Stomach smooth muscle (tissue), 2 donors: ENCODE measurements at regions not wholly inside any gene's neighbourhood (a gene's known extent, or its start where the extent isn't known, plus 50 kb on each side); places are given as distances from the start of the nearest gene placed in this dataset.

Source experiments
- H3K27ac ChIP-seq: one replicate; pipeline ENCODE4 v1.7.0; 2013; ENCODE audit warnings: mild to moderate bottlenecking, low read length, inconsistent platforms
- H3K27me3 ChIP-seq, 2 donors: one replicate each; pipeline ENCODE4 v1.7.0; 2013; ENCODE audit warnings: low read length in 2 of 2; ENCODE audit not compliant: insufficient read depth in 2 of 2, control insufficient read depth in 1 of 2
- H3K36me3 ChIP-seq, 2 donors: one replicate each; pipeline ENCODE4 v1.7.0; 2013; ENCODE audit warnings: low read length in 2 of 2; ENCODE audit not compliant: control insufficient read depth in 2 of 2, insufficient read depth in 2 of 2
- H3K4me1 ChIP-seq: one replicate; pipeline ENCODE4 v1.7.0; 2013; ENCODE audit warnings: low read length; ENCODE audit not compliant: control insufficient read depth, insufficient read depth
- H3K4me3 ChIP-seq, 2 donors: one replicate each; pipeline ENCODE4 v1.7.0; 2013; ENCODE audit warnings: low read length in 2 of 2
- H3K9ac ChIP-seq, 2 donors: one replicate each; pipeline ENCODE4 v1.7.0; 2013; ENCODE audit warnings: low read length in 2 of 2, mild to moderate bottlenecking in 1 of 2
- H3K9me3 ChIP-seq, 2 donors: one replicate each; pipeline ENCODE4 v1.7.0; 2013; ENCODE audit warnings: low read length in 2 of 2; ENCODE audit not compliant: control insufficient read depth in 2 of 2
- donor health status: healthy.
- donor health status: Pancreatic carcinoma.

DNA sequence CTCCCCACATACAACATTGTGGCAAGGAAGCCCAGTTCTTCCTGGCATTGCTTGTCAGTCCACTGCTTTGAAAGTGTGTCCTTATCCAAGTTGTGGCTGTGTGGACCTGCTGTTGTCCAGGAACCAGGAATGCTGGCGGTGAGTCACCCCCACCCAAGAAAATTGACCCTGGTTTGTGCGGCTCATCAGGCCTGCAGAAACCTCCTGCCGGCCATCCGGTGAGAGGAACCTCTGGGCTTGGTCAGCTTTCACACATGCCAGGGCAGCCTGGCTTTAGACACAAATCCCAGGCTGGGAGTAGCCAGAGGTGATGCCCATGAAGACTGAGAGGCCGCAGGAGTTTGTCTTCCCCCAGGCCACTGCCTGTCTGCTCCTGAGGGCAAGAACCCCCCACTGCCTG, 223.6 kb downstream of the TTLL2 start:
- no peak overlapping the region for H3K4me3 ChIP-seq
- no peaks in the 10 kb centered on the region for H3K27me3 ChIP-seq
- H3K9ac ChIP-seq, result no peak overlapping the region
- no peaks in the 10 kb centered on the region for H3K9me3 ChIP-seq
- no peaks in the 10 kb centered on the region for H3K36me3 ChIP-seq
- peaks cover 19% of the 10 kb centered on the region for H3K4me1 ChIP-seq
- H3K27ac ChIP-seq, result no peak overlapping the region

DNA sequence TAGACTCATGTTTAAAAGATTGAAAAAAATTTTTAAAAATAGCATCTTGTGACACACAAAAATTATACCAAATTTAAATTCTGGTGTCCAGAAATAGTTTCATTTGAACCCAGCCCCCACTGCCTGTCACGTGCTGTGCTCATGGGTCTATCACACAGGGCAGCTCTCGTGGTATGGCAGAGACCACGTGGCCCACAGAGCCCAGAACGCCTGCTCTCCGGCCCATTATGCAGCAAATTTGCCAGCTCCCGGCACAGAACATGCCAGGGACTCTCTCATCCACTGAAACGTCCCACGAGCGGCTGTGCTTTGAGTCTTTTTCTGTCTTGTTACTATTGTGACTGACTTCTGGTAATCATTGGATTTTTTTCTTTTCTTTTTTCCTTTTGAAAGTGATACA, 224.3 kb downstream of the TTLL2 start:
- H3K27me3 ChIP-seq, result no peaks in the 10 kb centered on the region
- H3K4me1 ChIP-seq, result peaks cover 16% of the 10 kb centered on the region
- no peaks in the 10 kb centered on the region for H3K36me3 ChIP-seq
- no peaks in the 10 kb centered on the region for H3K9me3 ChIP-seq
- H3K4me3 ChIP-seq, result no peak overlapping the region
- H3K9ac ChIP-seq, result no peak overlapping the region
- no peak overlapping the region for H3K27ac ChIP-seq

DNA sequence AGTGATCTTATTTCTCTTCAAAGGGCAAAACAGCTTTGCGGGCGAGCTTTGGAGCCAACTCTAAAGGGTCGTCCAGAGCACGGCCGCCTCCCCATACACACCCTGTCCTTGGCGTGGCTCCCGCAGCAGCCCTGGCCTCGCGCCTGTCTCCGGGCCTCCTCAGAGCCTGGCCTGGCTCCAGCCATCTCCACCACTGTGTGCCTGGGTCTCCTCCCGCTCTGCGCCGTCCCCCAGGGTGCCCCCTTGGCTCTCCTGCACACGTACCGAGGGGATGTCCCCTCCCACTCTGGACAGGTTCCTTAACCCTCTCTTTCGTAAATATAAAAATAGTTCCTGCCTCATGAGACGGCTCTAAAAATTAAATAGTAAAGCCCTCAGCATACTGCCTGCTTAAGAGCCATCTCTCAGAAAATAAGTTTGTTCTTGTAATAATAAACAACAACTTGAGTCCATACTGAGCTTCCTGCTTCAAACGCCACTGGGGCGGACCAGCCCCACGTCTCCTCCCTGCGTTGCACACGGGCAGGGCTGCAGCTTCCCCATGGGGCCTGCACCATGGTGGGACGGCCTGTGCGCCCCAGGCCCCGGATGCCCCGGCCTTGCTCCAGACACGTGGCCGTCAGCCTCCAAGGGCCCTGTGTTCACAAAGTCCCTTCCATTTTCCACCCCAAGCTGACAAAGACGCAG, 226.2 kb downstream of the TTLL2 start:
- Histone ChIP-seq H3K27me3 (no peaks in the 10 kb centered on the region), H3K4me3 (peak overlapping the region in 1 of 2 donors; percentile 35), H3K4me1 (peaks cover 15% of the 10 kb centered on the region), H3K9me3 (peaks cover 0 to 8% of the 10 kb centered on the region in 2 donors), H3K27ac (no peak overlapping the region), H3K9ac (no peak overlapping the region), H3K36me3 (no peaks in the 10 kb centered on the region)

DNA sequence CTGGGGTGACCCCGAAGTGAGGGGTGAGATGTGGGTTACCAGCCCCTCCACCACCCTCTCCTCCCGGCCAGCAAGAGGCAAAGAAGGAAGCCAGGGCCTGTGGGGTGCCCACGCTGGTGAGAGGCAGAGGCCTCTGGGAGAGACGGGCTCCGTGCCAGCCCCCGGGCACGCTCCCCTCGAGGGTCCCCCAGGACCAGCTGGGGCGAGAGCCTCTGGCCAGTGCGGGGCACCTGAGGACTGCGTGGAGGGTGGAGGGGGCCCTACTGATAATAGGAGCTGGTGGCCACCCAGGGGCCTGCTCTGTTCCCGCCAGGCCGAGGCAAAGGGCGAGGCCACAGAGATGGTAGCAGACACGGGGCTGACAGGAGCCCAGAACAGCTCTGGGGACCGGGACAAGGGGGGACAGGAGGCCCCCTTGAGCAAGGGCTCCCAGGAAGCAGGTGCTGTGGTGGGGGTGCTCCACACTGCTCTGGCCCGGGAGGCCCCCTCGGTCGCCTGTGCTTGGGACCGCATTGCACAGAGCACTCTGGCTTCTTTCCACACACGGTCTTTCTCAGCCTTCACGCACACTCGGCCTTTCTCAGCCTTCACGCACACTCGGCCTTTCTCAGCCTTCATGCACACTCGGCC, 226.9 kb downstream of the TTLL2 start:
- H3K4me3 ChIP-seq, result no peak overlapping the region
- no peaks in the 10 kb centered on the region for H3K27me3 ChIP-seq
- no peaks in the 10 kb centered on the region for H3K36me3 ChIP-seq
- H3K4me1 ChIP-seq, result peaks cover 15% of the 10 kb centered on the region
- peaks cover 0 to 8% of the 10 kb centered on the region in 2 donors for H3K9me3 ChIP-seq
- no peak overlapping the region for H3K27ac ChIP-seq
- no peak overlapping the region for H3K9ac ChIP-seq

DNA sequence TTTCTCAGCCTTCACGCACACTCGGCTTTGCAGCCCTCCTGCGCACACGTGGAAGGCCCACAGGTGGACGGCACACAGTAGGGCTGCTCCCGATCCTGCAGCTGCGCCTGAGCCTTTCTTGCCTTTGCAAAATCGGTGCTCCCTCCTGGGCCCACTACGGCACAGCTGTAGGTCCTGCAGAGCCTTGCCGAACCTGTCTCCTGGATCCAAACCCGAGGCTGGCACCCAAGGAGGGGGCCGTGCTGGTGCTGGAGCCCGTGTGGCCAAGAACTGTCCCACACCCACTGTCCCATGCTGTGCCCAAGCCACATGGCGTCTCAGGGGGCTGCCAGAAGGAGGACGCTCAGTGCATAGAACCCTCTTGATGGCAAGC, 227.4 kb downstream of the TTLL2 start:
- Histone ChIP-seq H3K4me1 (peaks cover 15% of the 10 kb centered on the region), H3K4me3 (no peak overlapping the region), H3K27me3 (no peaks in the 10 kb centered on the region), H3K27ac (no peak overlapping the region), H3K9ac (no peak overlapping the region), H3K9me3 (peaks cover 0 to 12% of the 10 kb centered on the region in 2 donors), H3K36me3 (no peaks in the 10 kb centered on the region)

DNA sequence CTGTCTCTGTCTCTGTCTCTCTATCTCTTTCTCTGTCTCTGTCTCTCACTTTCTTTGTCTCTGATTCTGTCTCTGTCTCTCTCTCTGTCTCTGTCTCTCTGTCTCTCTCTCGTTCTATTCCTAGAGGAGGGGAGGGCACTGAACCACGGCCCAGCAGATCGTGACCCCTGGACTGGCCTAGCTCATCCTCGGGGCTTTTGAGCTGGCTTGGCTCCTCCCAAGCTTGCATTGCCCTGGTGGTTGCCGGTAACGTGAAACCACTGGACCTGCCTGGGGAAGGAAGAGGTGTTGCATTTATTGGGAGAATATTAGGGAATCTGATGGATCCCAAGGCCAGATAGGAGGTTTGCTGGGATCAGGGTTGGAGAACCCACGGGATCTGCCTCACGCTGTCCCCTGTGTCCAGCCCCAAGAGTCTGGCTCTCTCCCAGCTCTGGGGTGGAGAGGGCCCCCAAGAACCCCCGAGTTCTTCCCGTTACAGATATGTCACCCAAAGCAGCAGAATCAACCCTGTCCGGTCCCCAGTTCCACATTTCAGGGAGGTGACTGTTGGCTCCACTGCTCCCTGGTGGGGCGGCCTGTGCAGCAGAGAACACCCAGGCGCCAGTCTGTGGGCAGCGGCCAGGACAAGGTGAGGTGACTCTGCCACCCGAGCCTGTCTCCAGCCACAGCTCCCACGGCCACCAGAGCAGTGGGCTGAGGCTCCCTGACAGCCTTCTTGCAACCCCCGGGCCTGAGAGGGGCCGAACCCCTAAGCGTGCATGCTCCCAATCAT, 228.3 kb downstream of the TTLL2 start:
- no peak overlapping the region for H3K4me3 ChIP-seq
- no peaks in the 10 kb centered on the region for H3K27me3 ChIP-seq
- H3K9me3 ChIP-seq, result peaks cover 0 to 12% of the 10 kb centered on the region in 2 donors
- H3K9ac ChIP-seq, result no peak overlapping the region
- peaks cover 15% of the 10 kb centered on the region for H3K4me1 ChIP-seq
- H3K36me3 ChIP-seq, result no peaks in the 10 kb centered on the region
- H3K27ac ChIP-seq, result no peak overlapping the region

DNA sequence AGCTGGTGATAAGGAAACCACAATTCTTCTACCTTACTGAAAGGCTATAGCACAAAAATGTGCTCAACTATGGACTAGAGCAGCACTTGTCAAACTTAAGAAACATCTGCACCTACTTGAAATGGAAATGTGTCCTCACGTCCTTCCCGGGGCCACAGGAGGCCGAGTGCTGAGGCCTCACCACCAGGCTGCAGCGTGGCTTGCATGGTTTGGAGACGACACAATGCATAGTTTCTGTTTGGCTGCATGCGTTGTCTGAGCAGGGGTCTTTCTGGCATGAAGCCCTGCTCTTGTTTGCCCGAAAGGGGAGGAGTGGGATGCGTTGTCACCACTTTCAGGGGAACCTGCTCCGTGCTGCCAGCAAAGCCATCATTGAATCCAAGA, 228.8 kb downstream of the TTLL2 start:
- Histone ChIP-seq H3K27ac (no peak overlapping the region), H3K36me3 (no peaks in the 10 kb centered on the region), H3K9me3 (peaks cover 0 to 12% of the 10 kb centered on the region in 2 donors), H3K27me3 (no peaks in the 10 kb centered on the region), H3K4me3 (no peak overlapping the region), H3K4me1 (peaks cover 15% of the 10 kb centered on the region), H3K9ac (no peak overlapping the region)

DNA sequence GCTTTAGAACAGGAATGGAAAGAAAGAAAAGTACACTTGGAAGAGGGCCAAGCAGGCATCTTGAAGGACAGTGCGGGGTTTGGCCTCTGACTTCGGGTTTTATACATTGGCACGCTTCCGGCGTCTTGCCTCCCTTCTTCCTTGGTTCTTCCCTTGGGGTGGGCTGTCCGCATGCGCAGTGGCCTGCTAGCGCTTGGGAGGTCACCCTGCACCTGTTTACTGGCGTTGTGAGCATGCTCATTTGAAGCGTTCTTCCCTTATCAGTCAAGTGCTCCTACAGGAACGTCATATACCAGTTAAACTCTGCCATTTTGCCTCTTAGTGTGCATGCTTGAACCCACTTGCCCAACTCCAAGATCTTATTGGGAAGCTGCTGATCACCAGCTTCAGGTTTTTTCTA, 230.0 kb downstream of the TTLL2 start:
- H3K4me3 ChIP-seq, result no peak overlapping the region
- H3K27ac ChIP-seq, result no peak overlapping the region
- no peaks in the 10 kb centered on the region for H3K27me3 ChIP-seq
- no peaks in the 10 kb centered on the region for H3K36me3 ChIP-seq
- peaks cover 12% of the 10 kb centered on the region for H3K4me1 ChIP-seq
- H3K9ac ChIP-seq, result no peak overlapping the region
- peaks cover 0 to 12% of the 10 kb centered on the region in 2 donors for H3K9me3 ChIP-seq

DNA sequence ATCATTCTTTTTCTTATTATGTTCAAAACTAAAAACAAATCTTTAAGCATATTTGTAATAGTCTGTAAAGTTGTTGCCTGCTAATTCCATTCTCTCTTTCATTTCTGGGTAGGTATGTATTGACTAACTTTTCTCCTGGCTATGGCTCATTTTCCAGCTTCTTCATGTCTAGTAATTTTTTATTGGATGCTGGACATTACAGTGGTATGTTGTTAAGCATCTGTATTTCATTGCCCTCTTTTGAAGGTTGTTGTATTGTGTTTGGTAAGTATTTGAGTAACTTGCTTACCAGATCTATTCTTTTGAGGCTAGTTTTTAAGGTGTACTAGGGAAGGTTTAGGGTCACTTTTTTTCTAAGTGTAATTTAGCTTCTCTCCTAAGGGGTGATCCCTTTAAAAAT, 230.9 kb downstream of the TTLL2 start:
- Histone ChIP-seq H3K36me3 (no peaks in the 10 kb centered on the region), H3K9ac (no peak overlapping the region), H3K27ac (no peak overlapping the region), H3K27me3 (no peaks in the 10 kb centered on the region), H3K4me3 (no peak overlapping the region), H3K4me1 (peaks cover 9% of the 10 kb centered on the region), H3K9me3 (peaks cover 0 to 12% of the 10 kb centered on the region in 2 donors)

DNA sequence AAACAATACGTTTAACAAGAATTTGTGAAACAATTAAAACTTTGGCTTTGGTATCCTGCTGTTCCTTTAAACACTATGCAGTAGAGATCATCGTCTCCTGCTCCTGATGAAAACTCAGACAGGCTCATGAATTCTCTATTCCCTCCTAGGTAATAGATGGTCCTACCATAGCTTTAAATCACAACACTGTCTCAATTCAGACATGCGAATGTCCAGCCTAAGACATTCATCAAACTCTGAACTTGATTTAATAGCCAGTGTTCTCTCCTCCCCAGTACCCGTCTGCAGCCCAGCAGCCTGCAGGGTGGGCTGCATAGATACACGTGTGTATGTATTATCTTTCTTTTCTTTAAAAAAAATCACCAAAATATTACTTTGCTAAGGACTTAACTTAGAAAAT, 232.8 kb downstream of the TTLL2 start:
- peaks cover 0 to 12% of the 10 kb centered on the region in 2 donors for H3K9me3 ChIP-seq
- no peaks in the 10 kb centered on the region for H3K4me1 ChIP-seq
- H3K27ac ChIP-seq, result no peak overlapping the region
- H3K4me3 ChIP-seq, result no peak overlapping the region
- no peak overlapping the region for H3K9ac ChIP-seq
- no peaks in the 10 kb centered on the region for H3K27me3 ChIP-seq
- H3K36me3 ChIP-seq, result no peaks in the 10 kb centered on the region
